Astrocyte of the hippocampus (primary cell): ENCODE measurements at regions not wholly inside any gene's neighbourhood (a gene's known extent, or its start where the extent isn't known, plus 50 kb on each side); places are given as distances from the start of the nearest gene placed in this dataset.
A peak's percentile ranks its signal among the peaks of the same experiment; 100 is the strongest.

Source experiments
- DNase-seq: peaks from one replicate; pipeline ENCODE4 v3.0.0; 2011; ENCODE audit warnings: low read depth, low spot score

- DNase-seq: no peak
Measured at GRCh38 chr5:117088176-117088575, 513.6 kb upstream of the SEMA6A start.

GRCh38 chr5:117084067-117084466 lies 509.4 kb upstream of the SEMA6A start:
- DNase-seq: no peak

DNA sequence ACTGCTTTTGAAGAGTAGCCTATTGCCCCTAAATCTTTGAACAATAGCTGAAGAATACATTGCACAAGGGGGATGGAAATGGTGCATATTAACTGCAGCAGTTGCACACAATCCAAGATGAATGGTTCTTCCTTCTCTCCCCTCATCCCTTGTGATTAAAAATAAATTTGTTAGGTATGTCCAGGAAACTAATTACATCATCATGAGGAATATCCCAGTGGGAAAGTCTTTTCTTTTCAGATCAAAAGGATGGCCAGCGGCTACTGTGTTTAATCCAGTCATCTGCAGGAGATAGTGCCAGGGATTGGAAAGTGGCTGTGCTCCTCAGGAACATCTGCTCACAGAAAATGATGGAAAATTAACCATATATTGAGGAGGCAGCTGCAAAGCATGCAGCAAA lies 508.4 kb upstream of the SEMA6A start:
- DNase-seq: no peak

GRCh38 chr5:117077142-117077541 lies 502.5 kb upstream of the SEMA6A start:
- no peak for DNase-seq

DNA sequence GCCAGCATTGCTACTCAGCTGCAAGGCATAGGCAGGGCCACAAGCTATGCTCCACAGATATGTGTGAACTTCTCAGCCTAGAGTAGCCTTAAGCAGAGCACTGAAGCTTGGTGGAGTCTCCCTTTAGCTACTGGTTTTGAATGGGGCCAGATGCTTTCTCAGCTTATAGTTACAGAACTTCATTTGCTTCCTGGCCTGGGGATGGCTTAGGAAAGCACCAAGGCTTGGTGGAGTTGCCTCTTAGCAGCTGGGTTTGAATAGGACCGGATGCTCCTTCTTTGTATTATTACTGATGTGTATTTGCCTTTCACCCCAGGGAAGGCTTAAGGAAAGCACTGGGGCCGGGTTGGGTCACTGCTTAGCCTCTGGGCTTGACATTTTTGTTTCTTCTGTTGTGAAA lies 497.8 kb upstream of the SEMA6A start:
- no peak for DNase-seq

DNA sequence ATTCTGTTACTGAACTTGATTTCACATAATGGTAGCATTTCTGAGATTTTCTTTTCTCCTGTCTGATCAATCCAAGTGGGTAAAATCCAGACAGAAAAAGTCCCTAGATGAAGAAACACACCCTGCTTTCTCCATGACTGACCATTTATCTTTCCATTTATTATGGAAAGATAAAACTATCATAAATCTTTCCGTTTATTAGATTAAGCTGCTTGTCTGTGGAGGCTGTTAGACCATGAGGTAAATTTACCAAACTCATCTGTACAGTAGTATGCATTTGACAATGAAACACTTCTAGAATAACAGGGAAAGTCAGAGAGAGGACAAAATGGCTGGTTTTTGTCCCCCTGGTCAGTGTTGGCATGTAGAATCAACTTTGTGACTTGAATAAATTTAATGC lies 491.2 kb upstream of the SEMA6A start:
- DNase-seq: no peak

- no peak for DNase-seq
Measured at GRCh38 chr5:117065161-117065560, 490.5 kb upstream of the SEMA6A start.

DNA sequence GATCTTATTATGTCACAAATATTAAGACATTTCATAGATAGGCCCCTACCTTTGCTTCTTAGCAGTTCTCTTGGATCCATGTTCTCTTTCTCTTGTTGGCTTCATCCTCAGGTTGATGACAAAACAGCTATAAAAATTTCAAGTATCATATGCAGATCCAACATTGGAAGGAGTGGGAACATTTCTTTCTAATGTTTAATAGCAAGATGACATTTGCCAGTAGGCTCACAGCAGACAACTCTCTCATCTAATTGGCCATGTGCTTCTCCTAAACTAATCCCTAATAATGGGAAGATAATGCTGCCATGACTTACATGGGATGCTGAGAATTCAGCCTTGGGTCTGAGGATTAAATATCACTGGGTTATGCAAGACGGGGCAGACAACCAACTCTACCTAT lies 485.5 kb upstream of the SEMA6A start:
- DNase-seq: no peak

- no peak for DNase-seq
Measured at GRCh38 chr5:117058740-117059139, 484.1 kb upstream of the SEMA6A start.

GRCh38 chr5:117055517-117055916 lies 480.9 kb upstream of the SEMA6A start:
- DNase-seq: no peak

DNA sequence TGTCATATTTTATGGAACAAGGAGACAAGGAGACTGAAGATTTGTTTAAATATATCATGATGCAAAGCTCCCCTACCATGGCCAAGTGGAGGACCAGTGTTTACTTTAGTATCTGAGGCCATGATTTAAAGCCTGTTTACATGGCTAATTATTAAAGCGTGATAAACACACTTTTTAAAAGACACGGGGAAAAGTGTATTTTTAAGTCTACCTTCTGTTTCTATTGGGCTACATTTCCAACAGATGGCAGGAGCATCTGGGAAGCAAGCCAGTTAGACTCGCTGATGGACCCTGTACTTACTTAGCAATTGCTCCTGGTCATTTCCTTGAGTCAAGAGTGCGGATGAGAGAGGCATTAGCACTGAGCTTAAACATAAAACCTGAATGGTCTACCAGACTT lies 480.3 kb upstream of the SEMA6A start:
- no peak for DNase-seq

- no peak for DNase-seq
Measured at GRCh38 chr5:117054141-117054540, 479.5 kb upstream of the SEMA6A start.

GRCh38 chr5:117041926-117042595 lies 467.4 kb upstream of the SEMA6A start:
- DNase-seq: no peak

DNA sequence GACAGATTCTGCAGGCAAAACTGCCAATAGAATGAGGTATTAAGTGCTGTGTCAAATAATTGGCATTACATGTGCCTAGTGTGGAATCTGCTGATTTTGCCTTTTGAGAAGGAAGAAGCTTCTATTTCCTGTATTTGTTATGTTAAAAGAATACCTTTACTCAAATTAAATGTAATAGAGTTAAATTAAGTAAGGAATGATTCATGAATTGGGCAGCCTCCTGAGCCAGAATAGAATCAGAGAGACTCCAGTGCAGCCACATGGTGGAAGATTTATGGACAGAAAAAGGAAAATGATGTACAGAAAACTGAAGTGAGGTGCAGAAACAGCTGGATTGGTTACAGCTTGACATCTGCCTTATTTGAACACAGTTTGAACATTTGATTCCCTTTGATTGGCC lies 464.4 kb upstream of the SEMA6A start:
- DNase-seq: no peak

DNA sequence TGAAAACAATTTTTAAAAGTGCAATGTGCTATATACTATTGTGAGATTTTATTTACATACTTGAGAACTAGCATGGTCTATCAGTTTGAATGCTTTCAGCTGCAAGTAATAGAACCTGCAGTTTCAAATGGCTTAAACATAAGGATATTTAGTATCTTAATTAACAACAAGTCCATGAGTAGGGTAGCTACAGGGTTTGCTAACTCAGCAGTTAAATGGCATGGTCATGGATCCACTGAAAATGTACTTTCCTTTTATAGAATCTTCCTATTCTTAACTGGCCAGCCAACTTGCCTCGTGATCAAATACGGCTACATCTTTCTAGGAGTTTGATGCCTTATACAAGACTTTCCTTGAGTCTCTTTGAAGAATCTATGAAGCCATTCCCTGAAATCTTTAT lies 452.8 kb upstream of the SEMA6A start:
- DNase-seq: no peak

DNA sequence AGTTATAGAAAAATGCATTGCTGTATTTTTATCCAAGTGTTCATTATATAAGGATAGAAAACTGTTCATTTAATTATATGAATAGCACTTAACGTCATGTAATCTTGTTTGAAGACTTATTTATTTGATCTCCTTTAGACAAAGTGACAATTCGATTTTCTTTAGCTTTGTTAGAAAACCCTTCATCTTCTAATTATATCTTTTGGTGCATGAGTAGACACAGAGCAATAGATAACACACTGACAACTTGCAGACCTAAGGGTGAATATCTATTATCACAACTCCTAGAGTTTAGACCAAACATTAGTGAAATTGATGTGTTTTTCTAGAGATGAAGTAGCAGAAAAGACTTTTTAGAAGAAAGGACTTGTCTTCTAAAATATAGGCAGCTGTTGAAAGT lies 446.4 kb upstream of the SEMA6A start:
- DNase-seq: no peak

DNA sequence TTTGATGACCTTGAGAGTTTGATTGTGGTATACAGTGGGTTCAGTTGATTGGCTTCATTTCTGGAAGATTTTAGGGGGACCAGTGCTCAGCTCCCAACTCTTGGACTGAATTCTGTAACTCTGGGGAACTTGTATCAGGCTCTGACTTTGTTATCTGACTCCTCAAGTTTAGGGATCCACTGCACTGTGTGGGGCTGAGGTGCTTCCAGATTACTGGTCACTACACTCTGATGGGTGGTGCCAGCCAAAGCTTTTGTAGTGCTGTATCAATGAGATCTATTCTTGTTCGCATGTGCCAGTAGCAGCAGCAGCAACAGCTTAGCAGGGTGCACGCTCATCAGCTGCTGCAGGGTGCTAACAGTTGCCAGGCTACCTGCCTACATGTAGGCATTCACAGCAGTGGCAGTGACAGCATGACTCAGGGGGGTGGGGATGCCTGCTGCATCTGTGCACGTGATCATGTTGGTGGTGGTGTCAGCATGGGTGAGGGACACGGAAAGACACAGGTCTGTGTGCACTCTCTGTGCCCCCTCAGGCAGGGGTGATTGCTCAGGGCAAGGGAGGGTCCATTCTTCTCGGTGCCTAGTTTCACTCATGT lies 438.8 kb upstream of the SEMA6A start:
- DNase-seq: no peak

- DNase-seq: no peak
Measured at GRCh38 chr5:117010574-117010973, 436.0 kb upstream of the SEMA6A start.

GRCh38 chr5:116998024-116998423 lies 423.4 kb upstream of the SEMA6A start:
- no peak for DNase-seq

GRCh38 chr5:116992681-116993080 lies 418.1 kb upstream of the SEMA6A start:
- no peak for DNase-seq

- peak; percentile 3 for DNase-seq
Measured at GRCh38 chr5:116989995-116990394, 415.4 kb upstream of the SEMA6A start.

DNA sequence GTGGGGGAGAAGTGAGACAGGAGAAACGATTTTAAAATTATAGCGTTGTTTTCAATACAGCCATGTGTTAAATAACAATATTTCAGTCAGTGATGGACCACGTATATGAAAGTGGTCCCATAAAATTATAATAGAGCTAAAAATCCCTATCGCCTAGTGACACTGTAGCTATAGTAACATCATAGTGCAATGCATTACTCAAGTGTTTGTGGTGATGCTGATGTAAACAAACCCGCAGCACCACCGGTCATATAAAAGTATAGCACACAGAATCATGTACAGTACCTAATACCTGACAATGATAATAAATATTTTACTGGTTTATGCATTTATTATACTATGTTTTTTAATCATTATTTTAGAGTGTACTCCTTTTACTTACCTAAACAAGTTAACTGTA lies 407.4 kb upstream of the SEMA6A start:
- no peak for DNase-seq

DNA sequence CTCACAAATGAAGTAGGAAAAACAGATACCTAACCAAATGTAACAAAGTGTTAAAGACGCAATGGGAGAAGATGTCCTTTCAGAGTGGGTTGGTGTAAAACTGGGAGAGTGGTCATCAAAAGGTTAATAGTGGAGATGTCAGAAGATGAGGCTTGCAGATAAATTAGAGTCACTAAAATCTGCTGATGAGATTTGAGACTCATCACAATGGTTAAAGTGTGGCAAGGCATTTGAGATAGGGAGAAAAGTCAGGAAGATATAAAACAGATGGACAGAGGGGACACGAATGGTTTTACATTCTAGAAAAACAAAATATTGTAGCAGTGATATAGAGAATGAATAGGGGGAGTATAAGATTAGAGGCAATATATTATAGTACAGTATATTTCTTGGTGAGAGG lies 406.0 kb upstream of the SEMA6A start:
- DNase-seq: no peak

- no peak for DNase-seq
Measured at GRCh38 chr5:116976767-116977166, 402.1 kb upstream of the SEMA6A start.
